ELR (cell line): ENCODE measurements at regions not wholly inside any gene's neighbourhood (a gene's known extent, or its start where the extent isn't known, plus 50 kb on each side); places are given as distances from the start of the nearest gene placed in this dataset.
A peak's percentile ranks its signal among the peaks of the same experiment; 100 is the strongest.

ENCODE experiments used
- DNase-seq: peaks from one replicate; pipeline ENCODE4 v3.0.0-alpha.2; 2015; ENCODE audit warnings: low read depth

DNA sequence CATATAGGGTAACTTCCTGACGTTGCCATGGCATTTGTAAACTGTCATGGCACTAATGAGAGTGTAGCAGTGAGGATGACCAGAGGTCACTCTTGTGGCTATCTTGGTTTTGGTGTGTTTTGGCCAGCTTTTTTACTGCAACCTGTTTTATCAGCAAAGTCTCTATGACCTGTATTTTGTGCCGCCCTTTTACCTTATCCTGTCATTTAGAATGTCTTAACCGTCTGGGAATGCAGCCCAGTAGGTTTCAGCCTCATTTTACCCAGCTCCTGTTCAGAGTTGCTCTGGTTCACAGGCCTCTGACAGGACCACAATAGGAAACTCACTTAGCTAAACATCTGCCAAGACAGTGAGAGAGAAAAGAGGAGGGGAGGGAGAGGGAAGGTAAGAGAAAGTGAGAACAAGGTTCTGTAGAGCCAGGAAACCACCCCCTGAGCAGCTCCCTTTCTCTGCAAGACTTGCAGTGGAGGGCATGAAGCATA lies 64.8 kb upstream of the PLEKHG3 start:
- DNase-seq = no peak

DNA sequence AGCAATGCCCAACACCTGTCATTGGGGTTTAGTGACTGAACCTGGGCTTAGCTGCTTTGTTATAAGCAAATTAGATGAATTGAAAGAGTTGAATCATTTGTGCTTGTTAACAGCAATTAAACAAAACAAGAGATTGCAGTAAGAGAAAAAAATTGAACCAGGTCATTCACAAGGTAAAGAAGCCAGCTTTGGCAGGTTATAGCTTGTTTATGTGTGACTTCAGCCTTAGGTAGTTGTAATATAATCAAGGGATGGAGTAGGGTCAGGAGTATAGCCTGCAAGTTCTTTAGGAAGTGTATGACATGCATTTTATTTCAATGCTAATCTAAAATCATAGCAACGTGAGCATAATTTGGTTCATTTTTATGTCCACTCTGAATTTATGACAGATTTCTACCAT lies 63.4 kb upstream of the PLEKHG3 start:
- no peak for DNase-seq

DNA sequence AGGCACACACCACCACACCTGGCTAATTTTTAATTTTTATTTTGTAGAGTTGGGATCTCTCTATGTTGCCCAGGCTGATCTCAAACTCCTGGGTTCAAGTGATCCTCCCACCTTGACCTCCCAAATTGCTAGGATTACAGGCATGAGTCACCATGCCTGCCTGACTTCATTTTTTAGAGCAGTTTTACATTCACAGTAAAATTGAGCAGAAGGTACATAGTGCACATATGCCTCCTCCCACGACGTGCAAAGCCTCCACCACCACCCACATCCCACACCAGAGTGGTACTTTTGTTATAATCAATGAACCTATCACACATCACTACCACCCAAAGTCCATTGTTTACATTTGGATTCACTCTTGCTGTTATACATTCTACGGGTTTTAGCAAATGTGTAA lies 62.5 kb upstream of the PLEKHG3 start:
- no peak for DNase-seq

DNA sequence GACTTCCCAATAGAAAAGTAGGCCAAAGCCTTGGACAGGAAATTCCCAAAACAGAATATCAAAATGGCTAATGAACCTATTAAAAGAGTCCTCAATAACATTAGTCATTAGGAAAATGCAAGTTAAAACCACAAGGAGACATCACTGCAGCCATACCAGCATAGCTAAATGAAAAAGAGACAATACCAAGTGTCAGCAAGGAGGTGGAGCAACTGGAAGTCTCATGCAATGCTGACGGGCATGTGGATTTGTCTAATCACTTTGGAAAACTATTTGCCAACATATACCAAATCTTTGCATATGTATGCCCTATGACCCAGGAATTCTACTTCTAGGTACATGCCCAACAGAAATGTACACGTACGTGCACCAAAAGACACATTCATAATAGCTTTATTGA lies 60.5 kb upstream of the PLEKHG3 start:
- DNase-seq = no peak

DNA sequence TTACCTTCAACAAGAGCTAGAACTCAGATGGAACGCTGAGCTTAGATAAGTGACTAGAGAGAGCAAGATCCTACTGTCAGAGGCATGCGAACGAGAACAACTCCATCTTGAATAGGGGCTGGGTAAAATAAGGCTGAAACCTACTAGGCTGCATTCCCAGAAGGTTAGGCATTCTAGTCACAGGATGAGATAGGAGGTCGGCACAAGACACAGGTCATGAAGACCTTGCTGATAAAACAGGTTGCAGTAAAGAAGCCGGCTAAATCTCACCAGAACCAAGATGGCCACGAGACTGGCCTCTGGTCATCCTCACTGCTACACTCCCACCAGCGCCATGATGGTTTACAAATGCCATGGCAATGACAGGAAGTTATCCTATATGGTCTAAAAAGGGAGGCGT lies 59.6 kb upstream of the PLEKHG3 start:
- DNase-seq = no peak

DNA sequence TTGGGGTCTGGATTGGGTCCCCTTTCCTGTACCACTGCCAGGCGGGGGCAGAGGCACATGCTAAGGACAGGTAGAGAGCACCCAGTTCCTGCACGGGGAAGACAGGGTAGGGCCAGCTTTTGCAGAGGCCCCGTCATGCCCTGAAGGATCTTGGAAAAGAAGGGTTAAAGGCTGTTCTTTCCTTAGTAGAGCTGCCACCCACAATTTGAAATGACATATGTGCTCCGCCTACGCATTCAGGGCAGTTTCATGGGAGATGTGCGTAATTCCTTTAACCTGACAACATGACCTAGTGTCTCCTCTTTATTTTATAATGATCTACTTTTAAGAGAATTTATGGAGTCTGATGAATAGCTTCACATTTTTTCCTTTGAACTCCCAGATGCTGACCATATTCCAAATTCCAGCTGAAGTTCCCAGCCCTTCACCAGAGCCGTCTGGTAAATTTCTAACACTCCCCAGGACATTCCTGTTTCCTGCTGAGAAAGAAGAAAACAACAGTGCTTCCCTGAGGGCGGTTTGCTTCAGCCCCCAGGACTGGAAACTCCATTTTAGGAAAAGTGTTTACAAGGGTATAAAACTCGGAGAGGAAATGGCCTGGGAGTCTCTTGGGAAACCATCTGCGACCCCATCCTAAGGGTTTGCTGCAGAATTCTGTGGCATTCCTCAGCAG lies 58.9 kb upstream of the PLEKHG3 start:
- peak; percentile 54 for DNase-seq

DNA sequence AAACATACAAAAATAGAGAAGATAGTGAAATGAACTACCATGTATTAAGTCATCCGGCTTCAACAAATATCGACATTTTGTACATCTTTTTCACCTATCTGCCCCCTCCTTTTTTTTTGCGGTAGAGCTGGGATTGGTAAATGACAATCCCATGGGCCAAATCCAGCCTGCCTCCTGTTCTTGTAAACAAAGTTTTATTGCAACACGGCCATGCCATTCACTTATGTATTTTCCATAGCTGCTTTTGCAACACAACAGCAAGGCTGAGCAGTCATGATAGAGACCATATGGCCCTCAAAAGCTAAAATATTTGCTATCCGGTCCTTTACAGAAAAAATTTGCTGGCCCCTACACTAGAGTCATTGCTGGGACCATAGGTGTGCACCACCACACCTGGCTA lies 58.1 kb upstream of the PLEKHG3 start:
- DNase-seq = no peak

DNA sequence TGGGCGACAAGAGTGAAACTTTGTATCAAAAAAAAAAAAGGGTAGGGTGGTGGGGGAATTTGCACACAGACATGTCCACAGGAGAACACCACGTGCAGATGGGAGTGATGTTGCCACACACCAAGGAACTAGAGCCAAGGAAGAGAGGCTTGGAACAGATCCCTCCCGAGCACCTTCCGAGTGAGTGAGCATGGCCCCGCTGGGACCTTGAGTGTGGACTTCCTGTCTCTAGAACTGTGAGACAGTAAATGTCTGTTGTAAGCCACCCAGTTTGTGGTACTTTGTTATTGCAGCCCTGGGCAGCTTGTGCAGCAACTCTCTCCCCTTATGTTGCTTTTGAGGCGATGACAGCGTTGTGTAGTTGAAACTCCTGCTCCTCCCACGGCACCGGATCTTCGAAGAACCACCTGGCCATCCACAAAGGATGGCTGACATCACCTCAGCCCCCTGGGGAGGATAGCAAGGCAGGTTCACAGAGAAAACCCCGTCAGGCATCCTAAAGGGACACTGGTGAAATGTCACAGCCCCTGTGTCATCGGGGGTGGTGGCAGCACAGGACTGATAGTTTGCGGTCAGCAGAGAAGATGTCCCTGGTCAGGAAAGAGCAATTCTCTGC lies 54.7 kb upstream of the PLEKHG3 start:
- no peak for DNase-seq

DNA sequence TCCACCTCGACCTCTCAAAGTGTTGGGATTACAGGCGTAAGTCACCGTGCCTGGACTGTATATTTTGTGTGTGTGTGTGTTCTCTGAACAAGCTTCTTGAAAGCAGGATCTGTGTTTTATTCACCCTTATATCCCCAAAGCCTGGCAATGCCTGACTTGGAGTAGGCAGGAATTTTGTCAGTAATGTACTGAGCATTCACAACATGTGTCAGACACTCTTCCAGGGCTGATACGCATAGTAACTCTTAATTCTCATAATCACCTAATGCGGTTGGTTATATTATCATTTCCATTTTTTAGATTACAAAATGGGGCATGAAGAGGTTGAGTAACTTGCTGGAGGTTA lies 50.4 kb upstream of the PLEKHG3 start:
- DNase-seq = no peak

DNA sequence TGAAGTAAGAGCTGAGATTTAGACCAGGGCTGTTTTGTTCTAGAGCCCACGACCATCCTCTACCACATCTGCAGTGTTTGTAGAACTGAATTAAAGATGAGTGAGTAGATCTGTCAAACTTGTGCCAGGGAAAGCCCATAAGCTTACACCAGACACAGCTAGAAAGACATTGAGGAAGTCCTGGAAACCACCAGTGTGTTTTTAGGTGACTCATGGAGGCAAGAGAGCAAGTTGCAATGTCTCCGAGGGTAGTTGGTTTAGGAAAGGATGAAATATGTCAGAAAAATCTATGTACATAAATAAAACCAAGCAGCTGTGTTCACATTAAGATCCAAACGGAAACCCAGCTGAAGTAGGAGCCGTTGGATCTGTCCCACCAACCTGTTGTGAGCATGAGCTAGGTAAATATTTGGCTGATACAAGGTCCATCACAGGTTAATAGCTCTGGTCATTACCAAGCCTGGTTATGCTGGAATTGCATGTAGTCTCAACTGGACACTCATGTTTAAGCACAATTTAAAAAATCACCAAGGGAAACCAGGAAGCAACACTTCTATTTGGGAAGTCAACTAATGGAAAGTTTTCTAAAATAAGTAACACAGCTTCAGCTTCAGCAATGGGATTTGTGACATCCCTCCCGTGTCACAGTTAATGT lies 49.9 kb upstream of the PLEKHG3 start:
- peak; percentile 72 for DNase-seq
